ENCODE measurements at regions not wholly inside any gene's neighbourhood (a gene's known extent, or its start where the extent isn't known, plus 50 kb on each side); places are given as distances from the start of the nearest gene placed in this dataset.
"Not testable (repeated sequence)": the region's sequence is repeated elsewhere in the genome, so short reads cannot be mapped to it uniquely, and the experiment has no call there.

DNA sequence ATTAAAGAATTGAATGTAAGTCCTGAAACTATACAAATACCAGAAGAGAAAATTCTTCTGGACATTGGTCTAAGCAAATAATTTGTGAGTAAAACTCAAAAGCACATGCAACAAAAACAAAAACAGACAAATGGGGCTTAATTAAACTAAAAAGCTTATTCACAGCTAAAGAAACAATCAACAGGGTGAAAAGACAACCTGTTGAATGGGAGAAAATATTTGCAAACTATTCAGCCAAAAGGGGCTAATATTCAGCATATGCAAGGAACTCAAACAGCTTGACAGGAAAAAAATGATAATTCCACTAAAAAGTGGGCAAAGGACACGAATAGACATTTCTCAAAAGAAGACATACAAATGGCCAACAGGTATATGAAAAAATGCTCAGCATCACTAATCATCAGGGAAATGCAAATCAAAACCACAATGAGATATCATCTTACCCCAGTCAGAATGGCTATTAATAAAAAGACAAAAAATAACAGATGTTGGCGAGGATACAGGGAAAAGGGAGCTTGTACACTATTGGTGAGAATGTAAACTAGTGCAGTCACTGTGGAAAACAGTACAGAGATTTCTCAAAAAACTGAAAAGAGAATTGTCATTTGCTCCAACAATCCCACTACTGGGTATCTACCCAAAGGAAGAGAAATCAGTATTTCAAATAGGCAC lies 177.5 kb upstream of the RTL1 start:
- no peak for DNase-seq (ENCODE audit: low spot score)

DNA sequence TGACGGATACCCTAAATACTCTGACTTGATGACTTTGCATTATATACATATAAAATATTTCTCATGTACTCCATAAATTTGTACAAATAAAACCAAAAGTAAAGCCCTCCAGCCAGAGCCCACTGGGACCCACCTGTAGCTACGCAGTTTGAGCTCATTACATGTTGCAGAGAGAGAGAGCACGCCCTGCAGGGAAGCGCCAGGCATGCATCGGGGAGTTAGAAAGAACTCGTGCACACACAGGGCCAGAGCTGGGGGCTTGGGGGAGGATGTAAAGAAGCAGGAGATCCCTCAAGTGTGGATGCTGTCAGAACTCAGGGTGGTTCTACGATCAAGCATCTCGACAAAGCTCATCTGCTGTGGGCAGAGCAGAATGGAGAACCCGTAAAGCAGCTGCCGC lies 178.5 kb upstream of the RTL1 start:
- no peak for DNase-seq (ENCODE audit: low spot score)

DNA sequence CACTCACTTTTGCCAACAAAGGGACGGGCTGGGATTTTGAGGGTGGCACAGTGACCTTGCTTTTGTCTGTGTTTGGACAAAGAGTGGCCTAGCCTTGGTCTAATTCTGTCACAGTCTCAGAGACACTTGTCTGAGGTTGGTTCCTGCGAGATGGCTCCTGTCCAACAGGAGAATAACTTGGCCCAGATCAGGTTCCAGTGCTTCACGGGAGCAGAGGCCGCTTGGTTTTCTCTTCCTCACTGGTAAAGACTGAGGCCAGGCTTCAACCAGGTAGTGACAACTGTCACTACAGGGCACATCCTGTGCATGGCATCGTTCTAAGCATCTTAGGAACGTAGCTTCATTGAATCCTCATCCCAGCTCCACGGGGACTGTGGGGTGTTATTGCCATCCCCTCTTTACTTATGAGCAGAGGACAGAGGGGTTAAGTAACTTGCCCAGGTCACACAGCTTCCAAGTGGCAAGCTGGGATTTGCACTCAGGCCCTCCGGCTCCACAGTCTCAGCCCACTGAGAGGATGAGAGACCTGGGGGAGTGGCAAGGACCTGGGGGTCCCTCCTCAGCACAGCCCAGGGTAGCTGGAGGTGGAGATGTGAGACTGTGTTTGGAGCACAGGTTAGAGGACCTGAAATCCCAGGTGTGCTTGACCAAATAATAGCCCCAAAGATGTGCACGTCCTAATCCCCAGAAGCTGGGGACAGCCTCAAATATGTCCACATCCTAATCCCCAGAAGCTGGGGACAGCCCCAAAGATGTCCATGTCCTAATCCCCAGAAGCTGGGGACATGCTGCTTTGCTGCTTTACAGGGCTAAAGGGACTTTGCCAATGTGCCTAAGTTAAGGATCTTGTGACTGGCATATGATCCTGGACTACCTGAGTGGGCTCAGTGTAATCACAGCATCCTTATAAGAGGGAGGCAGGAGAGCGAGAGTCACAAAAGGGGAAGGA lies 179.2 kb upstream of the RTL1 start:
- no peak for DNase-seq (ENCODE audit: low spot score)

DNA sequence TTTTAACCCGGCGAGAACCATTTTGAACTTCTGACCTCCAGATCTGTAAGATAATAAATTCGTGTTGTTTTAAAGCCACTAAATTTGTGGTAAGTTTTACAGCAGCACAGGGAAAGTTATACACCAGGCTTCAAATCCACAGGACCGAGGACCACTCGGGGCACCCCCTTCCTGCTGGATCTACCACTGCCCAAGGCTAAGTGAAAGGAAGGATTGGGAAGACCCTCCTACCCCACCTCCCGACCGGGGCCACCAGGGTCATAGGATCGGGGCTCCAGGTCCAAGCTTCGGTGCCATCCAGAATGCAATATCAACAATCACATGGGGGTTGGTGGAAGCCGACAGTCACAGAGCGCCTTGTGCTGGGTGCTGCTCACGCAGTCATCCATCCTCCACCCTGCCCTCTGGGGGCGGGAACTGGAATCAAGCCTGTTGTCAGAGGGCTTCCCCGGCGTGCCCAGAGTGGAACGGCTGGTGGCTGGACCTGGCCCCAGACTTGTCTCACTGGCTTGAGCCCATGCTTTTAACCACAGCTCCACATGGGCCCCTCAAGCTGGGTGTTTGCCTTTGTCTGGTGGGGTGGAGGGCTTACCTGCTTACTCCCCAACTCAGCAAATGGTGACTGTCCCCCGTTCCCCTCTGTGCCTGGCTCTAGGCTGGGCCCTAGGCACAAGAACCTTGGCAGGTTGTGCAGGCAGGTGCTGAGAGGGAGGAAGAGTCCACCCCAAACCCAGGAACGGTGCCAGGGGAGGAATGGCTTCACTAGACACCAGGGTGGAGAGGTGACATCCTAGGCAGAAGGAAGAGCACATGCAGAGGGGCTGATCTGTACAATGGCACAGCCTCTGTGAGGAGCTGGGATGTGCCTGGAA lies 180.3 kb upstream of the RTL1 start:
- no peak for DNase-seq (ENCODE audit: low spot score)

DNA sequence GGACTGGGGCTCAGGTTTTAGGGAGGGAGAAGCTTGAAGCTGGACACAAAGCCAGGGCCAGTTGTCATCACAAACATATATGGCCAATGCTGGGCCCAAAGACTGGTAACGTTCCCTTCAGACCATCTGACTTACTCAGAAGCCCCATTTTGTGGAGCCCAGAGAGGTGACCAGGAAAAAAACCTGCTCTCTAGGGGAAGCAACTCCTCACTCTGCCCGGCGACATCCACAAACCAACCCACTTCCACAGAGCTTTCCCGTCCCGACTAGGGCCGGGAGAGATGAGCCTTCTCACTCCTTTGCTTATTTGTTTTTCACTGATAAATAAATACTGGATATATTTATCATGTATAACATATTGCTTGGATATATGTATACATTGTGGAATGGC lies 180.9 kb upstream of the RTL1 start:
- no peak for DNase-seq (ENCODE audit: low spot score)

DNA sequence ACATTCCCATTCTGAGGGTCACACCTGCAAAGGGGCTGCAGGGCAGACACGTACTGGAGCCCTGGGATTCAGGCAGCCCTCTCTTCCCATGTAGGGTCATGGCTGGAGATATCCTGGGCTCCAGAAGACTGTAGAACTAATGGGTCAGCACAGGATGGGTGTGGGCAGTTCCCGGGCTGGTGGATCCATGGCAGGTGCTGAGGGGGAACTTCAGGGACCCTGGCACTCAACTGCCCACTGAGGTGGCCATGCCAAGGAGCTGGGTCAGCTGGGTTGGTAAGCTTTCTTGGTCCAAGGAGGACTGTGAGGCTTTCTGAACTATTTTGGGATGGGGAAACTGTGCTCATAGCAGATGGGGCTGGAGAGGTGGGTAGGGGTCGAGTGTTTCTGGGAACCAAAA lies 183.4 kb upstream of the RTL1 start:
- DNase-seq (ENCODE audit: low spot score) = no peak

DNA sequence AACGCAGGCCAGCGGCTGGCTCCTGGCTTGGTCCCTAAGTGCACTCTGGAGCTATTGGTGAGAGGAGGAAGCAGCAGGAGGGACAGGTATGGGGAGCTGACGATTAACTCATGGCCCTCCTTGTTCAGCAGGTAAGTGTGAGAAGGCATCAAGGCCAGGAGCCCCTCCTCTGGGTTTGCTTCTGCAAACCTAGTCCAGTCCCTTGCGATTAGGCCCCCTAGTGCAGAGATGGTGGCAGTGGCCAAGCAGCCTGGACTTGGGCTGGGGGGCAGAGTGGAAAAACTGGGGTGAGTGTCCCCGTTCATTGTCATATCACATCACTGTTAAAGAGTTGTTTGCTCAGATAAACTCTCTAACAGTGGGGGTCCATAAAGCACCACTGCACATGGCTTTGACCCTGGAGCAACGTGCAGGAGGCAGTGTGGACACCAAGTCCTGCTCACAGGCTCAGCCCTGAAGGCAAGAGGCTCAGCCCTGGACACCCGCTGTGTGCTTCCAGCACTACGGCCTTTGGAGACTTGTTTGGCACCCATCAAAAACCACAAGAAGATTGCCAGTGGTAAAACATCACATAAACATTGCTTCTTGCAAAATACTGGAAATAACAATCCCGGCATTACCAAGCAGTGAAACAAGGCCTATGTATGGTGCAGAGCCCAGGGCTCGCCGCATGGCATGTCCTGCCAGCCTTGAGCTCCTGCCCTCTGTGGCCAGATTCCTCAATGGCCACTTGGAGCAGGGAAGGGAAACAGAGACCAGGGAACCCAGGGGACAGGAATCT lies 184.3 kb upstream of the RTL1 start:
- no peak for DNase-seq (ENCODE audit: low spot score)

DNA sequence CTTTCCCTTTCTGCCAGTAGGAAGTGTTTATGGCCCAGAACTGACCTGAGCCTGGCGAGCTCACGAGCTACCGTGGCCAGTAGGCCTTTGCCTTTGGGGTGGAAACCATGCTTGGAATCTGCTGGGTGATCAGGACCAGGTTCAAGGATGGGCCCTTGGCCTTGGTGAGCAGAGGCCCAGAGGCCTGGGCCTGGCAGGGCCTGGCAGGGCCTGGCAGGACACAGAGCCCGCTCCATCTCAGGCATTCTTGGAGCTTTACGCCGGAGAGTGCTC lies 184.8 kb upstream of the RTL1 start:
- no peak for DNase-seq (ENCODE audit: low spot score)

DNA sequence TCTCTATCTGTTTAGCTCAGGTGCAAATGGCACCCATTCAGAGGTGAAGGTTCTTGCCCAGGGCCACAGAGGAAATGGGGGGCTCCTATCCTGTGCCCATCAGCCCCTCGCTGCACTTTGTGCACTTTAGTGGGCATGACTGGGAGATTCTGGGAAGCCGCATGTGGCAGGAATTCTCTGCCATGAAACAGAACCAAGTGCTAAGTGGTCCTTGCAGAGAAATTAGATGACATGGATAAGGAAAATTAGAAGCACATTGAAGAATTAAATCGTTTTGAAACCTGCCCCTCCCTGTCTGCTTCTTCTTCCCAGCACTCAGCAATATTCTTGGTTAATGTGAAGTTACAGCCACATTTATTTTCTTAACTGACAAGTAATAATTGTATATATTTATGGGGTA lies 185.2 kb upstream of the RTL1 start:
- no peak for DNase-seq (ENCODE audit: low spot score)

DNA sequence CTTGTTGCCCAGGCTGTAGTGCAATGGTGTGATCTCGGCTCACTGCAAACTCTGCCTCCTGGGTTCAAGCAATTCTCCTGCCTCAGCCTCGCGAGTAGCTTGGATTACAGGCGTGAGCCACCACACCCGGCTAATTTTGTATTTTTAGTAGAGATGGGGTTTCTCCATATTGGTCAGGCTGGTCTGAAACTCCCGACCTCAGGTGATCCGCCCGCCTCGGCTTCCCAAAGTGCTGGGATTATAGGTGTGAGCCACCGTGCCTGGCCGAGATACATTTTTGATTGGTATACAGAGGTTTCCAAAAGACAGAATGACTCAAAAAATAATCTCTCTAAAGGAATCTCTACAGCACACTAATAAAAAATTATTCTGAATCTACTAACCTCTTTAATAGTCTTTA lies 187.0 kb upstream of the RTL1 start:
- DNase-seq (ENCODE audit: low spot score) = not testable (repeated sequence)

DNA sequence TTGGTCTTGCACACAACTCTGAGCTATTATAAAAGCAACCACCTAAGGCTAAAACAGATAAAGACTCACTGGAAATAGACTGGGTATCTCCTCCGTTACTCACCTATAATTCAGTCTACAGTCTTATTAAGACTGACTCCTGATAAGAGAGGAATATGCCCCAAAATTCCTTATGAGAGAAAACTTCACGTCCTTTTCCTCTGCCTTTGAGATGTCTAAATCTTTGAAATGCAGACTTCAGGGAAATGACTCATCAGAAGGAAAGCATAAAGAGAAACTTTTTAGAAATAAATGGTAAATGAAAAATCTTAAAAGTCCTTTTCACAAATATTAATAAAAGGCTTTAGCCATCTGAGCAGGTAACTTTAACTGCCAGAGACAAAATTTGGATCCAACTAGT lies 187.5 kb upstream of the RTL1 start:
- DNase-seq (ENCODE audit: low spot score) = no peak

DNA sequence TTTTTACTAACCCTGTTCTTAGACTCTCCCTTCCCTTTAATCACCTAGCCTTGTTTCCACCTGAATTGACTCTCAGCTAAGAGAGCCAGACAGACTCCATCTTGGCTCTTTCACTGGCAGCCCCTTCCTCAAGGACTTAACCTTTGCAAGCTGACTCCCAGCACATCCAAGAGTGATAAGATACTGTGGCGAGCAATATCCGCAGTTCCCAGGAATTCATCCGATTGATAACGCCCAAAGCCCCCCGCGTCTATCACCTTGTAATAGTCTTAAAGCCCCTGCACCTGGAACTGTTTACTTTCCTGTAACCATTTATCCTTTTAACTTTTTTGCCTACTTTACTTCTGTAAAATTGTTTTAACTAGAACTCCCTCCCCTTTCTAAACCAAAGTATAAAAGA lies 191.4 kb upstream of the RTL1 start:
- not testable (repeated sequence) for DNase-seq (ENCODE audit: low spot score)

DNA sequence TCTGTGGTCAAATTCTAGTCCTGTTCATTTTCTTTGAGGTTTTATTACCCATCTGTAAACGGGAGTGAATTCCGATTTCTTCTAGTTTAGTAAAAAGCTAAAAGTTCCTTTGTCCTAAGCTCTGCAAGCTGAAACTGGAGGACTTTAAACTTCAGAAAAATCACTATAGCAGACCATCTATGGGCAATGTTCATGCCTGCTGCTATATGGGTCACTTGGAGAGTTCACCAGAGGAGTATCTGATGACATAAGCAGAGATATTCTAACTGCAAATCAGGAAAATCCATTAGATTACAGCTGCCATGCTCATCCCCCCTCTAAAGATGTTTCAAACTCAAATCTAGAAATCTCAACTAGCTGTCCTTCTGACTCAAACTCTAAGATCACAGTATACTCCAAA lies 193.0 kb upstream of the RTL1 start:
- DNase-seq (ENCODE audit: low spot score) = no peak

DNA sequence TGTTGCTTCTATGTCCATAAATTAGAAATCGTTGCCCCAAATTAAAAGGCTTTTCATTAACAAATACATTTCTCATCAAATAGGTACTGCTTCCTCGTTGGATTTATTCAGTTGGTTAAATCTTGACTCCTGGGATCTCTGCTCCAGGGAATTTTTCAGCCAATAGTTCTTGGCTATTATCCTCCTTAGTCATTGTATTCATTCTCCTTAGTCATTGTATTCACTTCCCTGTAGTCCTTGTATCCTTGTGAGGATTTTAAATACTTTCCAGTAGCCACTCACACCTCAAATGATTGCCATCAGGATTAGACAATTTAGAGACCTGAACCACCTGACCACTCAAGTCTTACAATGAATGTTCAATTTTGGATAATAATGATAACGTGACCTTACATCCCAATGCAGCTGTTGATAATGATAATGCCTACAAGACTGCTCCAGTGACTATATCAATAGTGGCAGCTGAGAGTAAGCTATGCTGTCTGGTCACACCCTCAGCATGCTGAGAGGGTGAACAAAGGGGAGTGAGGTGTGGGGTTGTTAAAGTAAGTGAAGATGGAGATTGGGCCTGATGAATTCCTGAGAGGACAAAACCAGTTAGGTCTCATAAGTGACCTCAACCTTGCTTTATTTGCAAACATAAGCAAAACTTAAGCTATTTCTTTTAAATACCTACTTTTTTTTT lies 193.7 kb upstream of the RTL1 start:
- no peak for DNase-seq (ENCODE audit: low spot score)

DNA sequence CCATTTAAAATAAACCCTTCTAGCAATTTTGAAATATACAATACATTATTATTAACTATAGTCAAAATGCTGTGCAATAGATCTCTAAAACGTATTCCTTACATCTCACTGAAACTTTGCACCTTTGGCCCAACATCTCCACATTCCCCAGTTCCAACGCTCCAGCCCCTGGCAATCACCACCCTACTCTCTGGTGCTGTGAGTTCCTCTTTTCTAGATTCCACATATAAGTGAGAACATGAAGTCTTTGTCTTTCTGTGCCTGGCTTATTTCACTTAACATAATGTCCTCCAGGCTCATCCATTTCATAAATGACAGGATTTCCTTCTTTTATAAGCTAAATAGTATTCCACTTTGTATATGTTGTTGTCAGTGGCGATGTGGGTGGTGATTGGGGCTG lies 194.7 kb upstream of the RTL1 start:
- no peak for DNase-seq (ENCODE audit: low spot score)

DNA sequence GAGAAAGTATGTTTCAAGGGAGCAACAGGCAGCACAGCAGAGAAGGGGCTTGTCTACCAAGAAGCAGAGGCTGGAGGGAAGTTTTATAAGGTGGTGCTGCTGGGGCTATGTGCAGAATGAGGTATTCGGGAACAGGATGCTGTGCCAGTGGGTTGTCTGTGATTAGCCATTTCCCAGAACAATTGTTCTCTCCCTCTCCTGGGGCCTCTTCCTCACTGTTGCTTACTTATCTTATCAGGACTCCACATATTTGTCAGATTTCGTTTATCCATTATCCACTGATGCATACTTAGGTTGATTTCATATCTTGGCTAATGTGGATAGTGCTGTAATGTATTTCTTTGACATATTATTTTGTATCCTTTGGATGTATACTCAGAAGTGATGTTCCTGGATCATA lies 195.1 kb upstream of the RTL1 start:
- no peak for DNase-seq (ENCODE audit: low spot score)

DNA sequence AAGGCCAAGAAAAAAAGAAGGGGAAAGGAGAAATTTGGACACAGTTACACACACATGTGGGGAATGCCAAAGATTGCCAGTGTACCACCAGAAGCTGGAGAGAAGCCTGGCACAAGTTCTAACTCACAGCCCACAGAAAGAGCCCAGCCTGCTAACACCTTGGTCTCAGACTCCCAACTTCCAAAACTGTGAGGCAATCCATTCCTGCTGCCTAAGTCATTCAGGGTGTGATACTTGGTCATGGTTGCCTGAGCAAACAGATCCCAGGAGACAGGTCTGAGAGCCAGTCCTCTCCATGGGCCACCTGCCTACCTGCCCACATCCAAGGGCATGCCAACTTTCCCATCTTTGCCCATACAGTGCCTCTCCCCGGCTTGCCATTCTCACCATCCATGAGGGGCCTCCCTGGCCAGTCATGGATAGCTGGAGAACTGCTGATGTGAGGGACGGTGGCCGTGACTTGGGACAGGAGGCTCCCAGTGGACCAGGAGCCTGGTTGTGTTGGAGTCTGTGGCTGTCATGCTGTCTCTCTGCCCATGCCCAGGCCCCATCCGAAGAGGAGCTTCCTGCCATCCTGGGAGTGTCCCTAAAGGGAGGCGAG lies 198.0 kb upstream of the RTL1 start:
- DNase-seq (ENCODE audit: low spot score) = no peak

DNA sequence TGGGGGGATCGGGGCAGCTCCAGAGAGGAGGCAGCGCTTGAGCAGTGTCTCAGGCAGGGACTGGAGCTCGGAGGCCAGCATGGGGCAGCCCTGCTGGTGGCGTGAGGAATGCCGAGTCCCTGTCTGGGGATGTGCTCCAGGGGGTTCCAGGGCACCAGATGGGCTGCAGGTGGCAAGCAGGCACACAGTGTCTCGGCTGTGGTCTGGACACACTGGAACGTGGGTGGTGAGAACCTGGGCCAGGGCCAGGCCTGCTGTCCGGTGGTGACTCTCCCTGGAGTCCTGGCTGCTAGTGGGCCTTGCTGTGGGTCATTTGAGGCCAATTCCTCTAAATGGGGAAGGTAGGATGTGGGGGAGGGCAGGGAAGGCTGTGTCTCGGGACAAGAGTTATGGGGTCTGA lies 199.4 kb upstream of the RTL1 start:
- no peak for DNase-seq (ENCODE audit: low spot score)

DNA sequence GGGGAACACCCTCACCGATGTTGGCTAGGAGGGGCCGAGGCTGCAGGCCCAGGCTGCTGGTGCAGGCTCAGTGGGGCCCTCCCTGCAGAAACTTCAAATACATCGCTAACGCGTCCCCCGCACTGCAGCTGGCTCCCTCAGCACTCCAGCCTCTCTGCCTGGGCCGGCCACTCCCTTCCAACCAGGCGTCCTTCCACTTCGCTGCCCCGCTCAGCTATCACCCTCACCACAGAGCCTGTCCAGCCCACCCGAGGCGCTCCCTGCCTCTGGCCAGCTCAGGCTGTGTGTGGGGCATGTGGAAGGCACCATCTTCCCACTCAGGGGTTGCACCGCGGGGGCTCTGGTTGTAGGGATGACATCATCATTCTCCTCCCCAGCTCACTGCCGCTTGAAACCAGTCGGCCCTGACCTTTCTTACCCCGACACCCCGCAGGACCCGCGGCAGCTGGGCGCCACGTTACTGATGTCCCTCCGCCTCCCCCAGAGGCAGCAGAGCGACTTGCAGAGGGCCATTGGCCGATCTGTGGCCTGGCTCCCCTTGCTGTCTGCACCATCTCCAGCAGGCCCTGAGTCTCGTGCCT lies 199.9 kb upstream of the RTL1 start:
- no peak for DNase-seq (ENCODE audit: low spot score)

DNA sequence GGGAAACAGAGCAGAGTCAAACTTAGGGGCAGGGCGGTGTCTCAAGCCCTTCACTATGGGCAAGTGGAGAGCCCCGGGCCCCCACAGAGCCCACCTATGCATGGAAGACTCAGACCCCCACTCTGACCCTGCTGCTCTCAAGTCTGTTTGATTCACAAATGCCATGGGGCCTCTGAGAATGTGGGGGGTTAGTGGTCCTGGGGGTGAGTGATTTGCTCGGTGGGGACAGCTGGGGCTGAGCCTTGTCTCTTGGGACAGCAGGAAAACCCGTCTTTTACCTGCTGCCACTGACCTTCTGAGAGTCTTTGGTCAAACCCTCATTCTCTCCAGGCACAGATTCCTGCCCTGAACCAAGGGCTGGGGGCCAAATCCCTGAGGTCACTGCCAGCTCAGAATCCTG lies 201.0 kb upstream of the RTL1 start:
- DNase-seq (ENCODE audit: low spot score) = no peak

DNA sequence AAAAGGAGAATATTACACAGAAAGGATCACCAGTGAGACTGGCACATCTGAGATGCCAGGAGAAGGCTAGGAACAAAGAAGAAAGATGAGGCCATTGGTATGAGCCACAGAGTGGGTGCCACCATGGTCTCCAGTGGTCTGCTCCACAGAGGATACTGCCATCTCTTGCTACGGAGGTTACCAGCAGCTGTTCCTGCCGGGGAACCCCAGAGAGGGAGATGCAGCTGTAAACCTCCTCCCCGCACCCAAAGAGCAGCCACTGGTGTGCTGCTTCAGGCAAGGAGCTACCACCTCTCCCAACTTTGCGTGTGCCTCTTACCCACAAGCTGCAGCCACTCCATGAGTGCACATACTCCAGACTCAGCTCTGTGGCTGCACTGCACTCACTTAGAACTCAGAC lies 201.5 kb upstream of the RTL1 start:
- no peak for DNase-seq (ENCODE audit: low spot score)

Measured in AG08396 (cell line).